ENCODE measurements at regions not wholly inside any gene's neighbourhood (a gene's known extent, or its start where the extent isn't known, plus 50 kb on each side); places are given as distances from the start of the nearest gene placed in this dataset.

DNA sequence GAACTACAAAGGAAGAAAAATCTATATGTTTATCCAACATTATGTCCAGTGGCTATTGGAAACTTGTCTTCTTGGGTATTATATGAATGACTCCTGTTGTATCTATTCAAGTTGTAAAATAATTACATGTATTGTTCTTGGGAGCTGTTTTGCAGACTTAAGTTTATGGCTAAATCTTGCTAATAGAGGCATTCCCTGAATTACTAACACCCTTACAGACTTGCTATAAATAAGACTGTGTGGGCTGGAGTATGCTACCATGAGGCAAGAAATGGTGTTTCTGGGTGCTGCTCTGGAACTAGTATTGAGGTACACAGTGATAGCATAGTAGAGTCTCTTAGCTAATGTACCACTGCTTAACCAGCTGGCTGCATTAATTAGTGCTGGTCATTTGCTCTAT lies 155.1 kb downstream of the HIPK3 start:
- no peak for DNase-seq

DNA sequence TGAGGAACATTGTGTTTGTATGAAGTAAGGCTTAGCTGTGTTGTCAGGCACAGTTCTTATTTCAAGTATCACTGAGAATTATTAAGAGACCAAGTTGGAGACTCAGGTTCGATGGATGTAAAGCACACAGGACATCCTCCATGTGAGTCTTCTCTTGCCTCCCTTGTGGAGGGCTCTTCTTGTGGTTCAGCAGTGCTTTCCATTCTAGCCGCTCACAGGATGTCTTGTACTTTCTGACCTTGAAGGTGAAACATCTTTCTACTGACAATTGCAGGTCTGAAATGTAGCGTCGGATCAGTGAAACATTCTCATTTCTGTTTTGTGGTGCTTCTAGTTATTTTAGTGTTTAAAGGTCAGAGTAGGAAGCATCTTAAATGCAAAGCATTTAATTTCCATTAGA lies 154.6 kb downstream of the HIPK3 start:
- DNase-seq, result no peak

DNA sequence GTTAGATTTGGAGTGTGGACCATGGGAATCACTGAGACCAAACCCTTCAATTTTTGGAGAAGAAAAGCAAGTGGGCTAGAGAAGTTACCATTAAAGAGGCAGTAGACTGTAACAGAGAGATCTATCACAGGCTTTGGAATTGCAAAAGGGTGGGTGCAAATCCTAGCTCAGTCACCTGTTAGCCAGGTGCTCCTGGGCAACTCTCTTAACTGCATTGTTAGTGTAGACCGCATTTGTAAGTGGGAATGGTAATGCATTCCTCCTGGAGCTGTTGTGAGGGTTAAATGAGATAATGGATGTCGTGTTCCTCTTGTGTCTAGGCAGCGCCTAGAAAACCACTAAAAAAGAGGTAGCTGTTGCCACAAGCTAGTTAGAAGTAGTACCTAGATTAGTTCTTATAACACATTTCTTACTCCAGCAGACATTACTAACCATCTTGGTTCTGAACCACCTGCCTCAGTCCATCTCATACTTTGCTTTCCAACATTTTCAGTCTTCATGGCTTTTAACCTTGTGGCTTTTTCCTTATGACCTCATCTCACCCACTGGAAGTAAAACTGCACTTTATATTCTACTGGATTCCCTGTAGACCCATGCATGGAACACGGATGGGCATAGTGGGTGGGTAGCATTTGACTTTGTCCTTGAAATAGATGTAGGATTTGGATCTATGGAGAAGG lies 153.0 kb downstream of the HIPK3 start:
- DNase-seq, result no peak
